ENCODE measurements at regions not wholly inside any gene's neighbourhood (a gene's known extent, or its start where the extent isn't known, plus 50 kb on each side); places are given as distances from the start of the nearest gene placed in this dataset.

DNA sequence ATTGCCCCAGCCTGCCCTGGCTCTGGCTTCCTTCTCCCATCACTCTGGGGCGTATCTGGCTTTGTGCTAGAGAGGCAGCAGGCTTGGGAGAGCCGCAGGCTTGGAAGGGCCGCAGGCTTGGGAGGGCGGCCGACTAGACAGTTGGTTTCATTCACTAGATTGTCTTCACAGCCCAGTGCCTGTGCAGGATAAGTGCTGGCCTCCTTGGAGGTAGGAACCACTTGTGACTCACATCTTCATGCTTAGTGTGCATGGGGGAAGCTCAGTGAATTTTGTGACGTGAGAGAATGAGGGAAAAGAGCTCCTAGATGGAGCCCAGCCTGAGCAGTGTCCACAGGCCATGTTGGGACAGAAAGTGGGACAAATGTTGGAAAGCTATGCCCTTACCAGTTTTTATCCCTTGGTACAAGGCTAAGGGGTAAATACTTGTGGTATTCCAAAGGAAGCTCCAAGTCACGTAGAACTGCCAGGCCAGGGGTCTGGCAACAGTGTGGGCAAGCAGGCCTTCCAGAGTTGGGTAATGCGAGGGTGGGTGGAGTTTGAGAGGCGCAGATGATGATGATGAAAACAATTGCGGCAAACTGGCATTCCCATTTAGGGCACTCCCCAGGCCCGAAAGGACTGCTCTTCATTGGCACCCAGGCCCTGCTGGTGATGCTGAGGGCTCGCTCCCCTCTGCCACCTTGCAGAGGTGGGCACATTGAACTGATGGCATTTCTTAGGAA lies 100.1 kb downstream of the DDX1 start:
- no peaks in the 10 kb centered on the region for H3K4me1 ChIP-seq
- no peak overlapping the region for H2AFZ ChIP-seq
- H3K36me3 ChIP-seq (ENCODE audit: control insufficient read depth, insufficient read depth, low read length): no peaks in the 10 kb centered on the region
- no peaks in the 10 kb centered on the region for H3K27me3 ChIP-seq (ENCODE audit: control insufficient read depth, insufficient read depth, low read length)
- H3K9me3 ChIP-seq (ENCODE audit: control insufficient read depth, low read length): no peaks in the 10 kb centered on the region
- no peaks in the 10 kb centered on the region for H3K79me2 ChIP-seq
- no peak overlapping the region for H3K9ac ChIP-seq
- no peak overlapping the region for H3K27ac ChIP-seq
- TF ChIP-seq, protein P1, sequence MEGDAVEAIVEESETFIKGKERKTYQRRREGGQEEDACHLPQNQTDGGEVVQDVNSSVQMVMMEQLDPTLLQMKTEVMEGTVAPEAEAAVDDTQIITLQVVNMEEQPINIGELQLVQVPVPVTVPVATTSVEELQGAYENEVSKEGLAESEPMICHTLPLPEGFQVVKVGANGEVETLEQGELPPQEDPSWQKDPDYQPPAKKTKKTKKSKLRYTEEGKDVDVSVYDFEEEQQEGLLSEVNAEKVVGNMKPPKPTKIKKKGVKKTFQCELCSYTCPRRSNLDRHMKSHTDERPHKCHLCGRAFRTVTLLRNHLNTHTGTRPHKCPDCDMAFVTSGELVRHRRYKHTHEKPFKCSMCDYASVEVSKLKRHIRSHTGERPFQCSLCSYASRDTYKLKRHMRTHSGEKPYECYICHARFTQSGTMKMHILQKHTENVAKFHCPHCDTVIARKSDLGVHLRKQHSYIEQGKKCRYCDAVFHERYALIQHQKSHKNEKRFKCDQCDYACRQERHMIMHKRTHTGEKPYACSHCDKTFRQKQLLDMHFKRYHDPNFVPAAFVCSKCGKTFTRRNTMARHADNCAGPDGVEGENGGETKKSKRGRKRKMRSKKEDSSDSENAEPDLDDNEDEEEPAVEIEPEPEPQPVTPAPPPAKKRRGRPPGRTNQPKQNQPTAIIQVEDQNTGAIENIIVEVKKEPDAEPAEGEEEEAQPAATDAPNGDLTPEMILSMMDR (IDR thresholded peaks at IDR 0.05): no peak
- no peak overlapping the region for H3K4me3 ChIP-seq (ENCODE audit: low read depth, low read length)
- no peak overlapping the region for H3K4me2 ChIP-seq (ENCODE audit: low read length)

DNA sequence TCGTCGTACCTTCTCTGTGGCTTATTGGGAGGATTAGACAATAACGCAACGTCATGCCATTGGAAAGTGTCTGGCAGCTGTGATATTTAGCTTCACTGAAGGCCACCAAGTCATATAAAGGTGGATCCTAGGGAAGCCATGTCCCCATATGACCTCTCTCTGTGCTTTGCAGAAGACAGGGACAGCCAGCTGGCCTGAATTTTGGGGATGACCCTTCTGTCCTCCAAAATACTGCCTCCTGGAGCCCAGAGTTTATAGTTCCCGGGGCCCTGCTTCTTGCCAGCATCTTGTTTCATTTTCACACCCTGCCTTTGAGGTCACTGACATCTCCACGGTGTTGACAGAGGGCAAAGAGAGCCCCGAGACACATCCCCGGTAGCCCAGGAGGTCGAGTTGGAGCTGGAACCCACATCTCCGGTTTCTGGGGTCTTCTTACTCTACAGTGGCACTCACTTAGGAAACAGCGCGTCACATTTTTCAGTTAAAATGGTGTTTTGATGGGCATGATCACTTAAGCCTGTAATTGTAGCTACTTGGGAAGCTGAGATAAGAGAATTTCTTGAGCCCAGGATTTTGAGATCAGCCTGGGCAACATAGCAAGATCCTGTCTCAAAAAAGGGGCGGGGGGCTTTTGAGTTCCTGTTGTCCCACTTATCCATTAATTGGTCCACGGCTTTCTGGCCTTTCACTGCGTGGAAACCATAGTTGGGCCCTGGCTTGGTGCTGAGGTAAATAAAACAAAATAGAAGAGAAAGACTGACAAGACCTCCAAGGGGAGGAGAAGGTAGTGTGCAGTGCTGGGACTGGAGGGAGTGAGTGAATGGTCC lies 101.1 kb downstream of the DDX1 start:
- H3K79me2 ChIP-seq: no peaks in the 10 kb centered on the region
- no peaks in the 10 kb centered on the region for H3K9me3 ChIP-seq (ENCODE audit: control insufficient read depth, low read length)
- no peaks in the 10 kb centered on the region for H3K27me3 ChIP-seq (ENCODE audit: control insufficient read depth, insufficient read depth, low read length)
- no peaks in the 10 kb centered on the region for H3K36me3 ChIP-seq (ENCODE audit: control insufficient read depth, insufficient read depth, low read length)
- TF ChIP-seq, protein P1 (IDR thresholded peaks at IDR 0.05): no peak
- H3K9ac ChIP-seq: no peak overlapping the region
- no peak overlapping the region for H3K27ac ChIP-seq
- no peak overlapping the region for H3K4me2 ChIP-seq (ENCODE audit: low read length)
- H3K4me3 ChIP-seq (ENCODE audit: low read depth, low read length): no peak overlapping the region
- H2AFZ ChIP-seq: no peak overlapping the region
- no peaks in the 10 kb centered on the region for H3K4me1 ChIP-seq

DNA sequence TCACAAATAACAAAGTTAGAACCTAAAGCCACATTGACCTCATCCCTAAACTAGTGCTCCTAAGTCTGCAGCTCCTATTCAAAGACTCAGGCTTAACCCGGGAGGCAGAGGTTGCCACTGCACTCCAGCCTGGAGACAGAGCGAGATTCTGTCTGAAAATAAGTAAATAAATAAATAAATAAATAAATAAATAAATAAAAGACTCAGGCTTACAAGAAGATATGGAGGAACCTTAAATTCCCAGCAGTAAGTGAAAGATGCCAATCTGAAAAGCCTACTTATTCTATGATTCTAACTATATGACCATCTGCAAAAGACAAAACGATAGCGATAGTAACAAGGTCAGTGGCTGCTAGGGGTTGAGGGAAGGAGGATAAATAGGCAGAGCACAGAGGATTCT lies 101.7 kb downstream of the DDX1 start:
- no peak overlapping the region for H3K4me3 ChIP-seq (ENCODE audit: low read depth, low read length)
- H3K9me3 ChIP-seq (ENCODE audit: control insufficient read depth, low read length): no peaks in the 10 kb centered on the region
- no peak overlapping the region for H2AFZ ChIP-seq
- H3K27me3 ChIP-seq (ENCODE audit: control insufficient read depth, insufficient read depth, low read length): no peaks in the 10 kb centered on the region
- no peaks in the 10 kb centered on the region for H3K79me2 ChIP-seq
- no peaks in the 10 kb centered on the region for H3K36me3 ChIP-seq (ENCODE audit: control insufficient read depth, insufficient read depth, low read length)
- H3K4me1 ChIP-seq: no peaks in the 10 kb centered on the region
- H3K9ac ChIP-seq: no peak overlapping the region
- TF ChIP-seq, protein P1 (IDR thresholded peaks at IDR 0.05): no peak
- no peak overlapping the region for H3K4me2 ChIP-seq (ENCODE audit: low read length)
- no peak overlapping the region for H3K27ac ChIP-seq

DNA sequence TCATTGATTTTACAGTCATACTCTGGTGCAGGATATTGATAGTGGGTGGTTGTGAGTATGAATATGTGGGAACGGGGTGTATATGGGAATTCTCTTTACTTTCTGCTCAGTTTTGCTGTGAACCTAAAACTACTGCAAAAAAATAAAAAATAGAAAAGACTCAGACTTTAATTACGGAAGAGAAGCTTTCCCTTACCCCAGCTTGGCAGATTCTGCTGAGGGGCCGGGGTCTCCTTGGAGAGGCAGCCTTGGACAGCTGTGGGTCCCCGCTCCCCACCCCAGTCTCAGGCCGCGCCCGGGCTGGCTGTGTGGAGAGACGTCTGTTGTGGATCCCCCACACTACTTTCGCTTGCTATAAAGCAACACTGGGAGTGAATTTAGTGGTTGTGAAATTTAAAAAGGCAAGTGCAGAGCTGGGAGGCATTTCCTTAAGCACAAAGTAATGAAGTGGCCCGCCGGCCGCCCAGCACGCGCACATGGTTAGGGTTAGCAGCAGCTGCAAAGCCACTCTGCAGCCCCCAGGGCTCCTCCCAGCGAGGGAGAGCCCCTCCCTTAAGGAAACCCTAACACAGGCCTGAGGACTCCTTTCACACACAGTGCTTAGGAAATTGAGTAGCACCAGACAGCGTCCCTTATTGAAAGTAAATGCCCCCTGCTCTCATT lies 102.4 kb downstream of the DDX1 start:
- no peaks in the 10 kb centered on the region for H3K27me3 ChIP-seq (ENCODE audit: control insufficient read depth, insufficient read depth, low read length)
- TF ChIP-seq, protein P1 (IDR thresholded peaks at IDR 0.05): no peak
- H3K4me1 ChIP-seq: no peaks in the 10 kb centered on the region
- no peaks in the 10 kb centered on the region for H3K36me3 ChIP-seq (ENCODE audit: control insufficient read depth, insufficient read depth, low read length)
- H3K4me3 ChIP-seq (ENCODE audit: low read depth, low read length): no peak overlapping the region
- H3K9me3 ChIP-seq (ENCODE audit: control insufficient read depth, low read length): no peaks in the 10 kb centered on the region
- H2AFZ ChIP-seq: no peak overlapping the region
- no peak overlapping the region for H3K9ac ChIP-seq
- H3K27ac ChIP-seq: no peak overlapping the region
- no peak overlapping the region for H3K4me2 ChIP-seq (ENCODE audit: low read length)
- H3K79me2 ChIP-seq: no peaks in the 10 kb centered on the region
